Fibroblast of peridontal ligament (primary cell): ENCODE measurements at regions not wholly inside any gene's neighbourhood (a gene's known extent, or its start where the extent isn't known, plus 50 kb on each side); places are given as distances from the start of the nearest gene placed in this dataset.
A peak's percentile ranks its signal among the peaks of the same experiment; 100 is the strongest.

Experiments
- DNase-seq: peaks from one replicate; pipeline ENCODE4 v3.0.0-alpha.2; 2010; ENCODE audit errors: extremely low read depth

- DNase-seq, result peak; percentile 65
These were observed 85.4 kb upstream of the RALY start for GRCh38 chr20:33908336-33908735.

GRCh38 chr20:33908868-33909267 lies 84.8 kb upstream of the RALY start:
- DNase-seq, result no peak

- peak; percentile 98 for DNase-seq
These were observed 84.3 kb upstream of the RALY start for GRCh38 chr20:33909331-33909921.

GRCh38 chr20:33910056-33910455 lies 83.7 kb upstream of the RALY start:
- DNase-seq, result peak; percentile 93

- DNase-seq, result no peak
These were observed 83.0 kb upstream of the RALY start for GRCh38 chr20:33910529-33911327.

- DNase-seq, result no peak
These were observed 78.8 kb upstream of the RALY start for GRCh38 chr20:33914919-33915318.

- no peak for DNase-seq
These were observed 77.9 kb upstream of the RALY start for GRCh38 chr20:33915726-33916331.

- DNase-seq, result no peak
These were observed 76.9 kb upstream of the RALY start for GRCh38 chr20:33916768-33917167.

GRCh38 chr20:33917831-33918525 lies 75.7 kb upstream of the RALY start:
- no peak for DNase-seq

GRCh38 chr20:33918662-33919061 lies 75.0 kb upstream of the RALY start:
- DNase-seq, result no peak

- no peak for DNase-seq
These were observed 74.1 kb upstream of the RALY start for GRCh38 chr20:33919653-33920052.

GRCh38 chr20:33922224-33922623 lies 71.5 kb upstream of the RALY start:
- no peak for DNase-seq

GRCh38 chr20:33923740-33924139 lies 70.0 kb upstream of the RALY start:
- DNase-seq, result no peak

- peak; percentile 77 for DNase-seq
These were observed 67.8 kb upstream of the RALY start for GRCh38 chr20:33925867-33926266.

GRCh38 chr20:33926425-33926824 lies 67.3 kb upstream of the RALY start:
- no peak for DNase-seq

- no peak for DNase-seq
These were observed 66.0 kb upstream of the RALY start for GRCh38 chr20:33927724-33928123.

GRCh38 chr20:33929917-33930316 lies 63.8 kb upstream of the RALY start:
- DNase-seq, result no peak

GRCh38 chr20:33933469-33933909 lies 60.2 kb upstream of the RALY start:
- peak; percentile 67 for DNase-seq

GRCh38 chr20:33936656-33937055 lies 57.1 kb upstream of the RALY start:
- DNase-seq, result no peak

GRCh38 chr20:33939031-33939430 lies 54.7 kb upstream of the RALY start:
- DNase-seq, result peak; percentile 24

GRCh38 chr20:33940666-33941065 lies 53.0 kb upstream of the RALY start:
- no peak for DNase-seq
